SK-N-SH treated with all-trans-retinoic acid at 6 μM for 48 hours (cell line): ENCODE measurements at regions not wholly inside any gene's neighbourhood (a gene's known extent, or its start where the extent isn't known, plus 50 kb on each side); places are given as distances from the start of the nearest gene placed in this dataset.

Experiments used
- ATAC-seq: fragments of 200-7000 bp; cut with Tn5 transposase; 3 replicates; pipeline ENCODE4 v1.9.1; 2020; ENCODE audit warnings: mild to moderate bottlenecking, moderate library complexity
- ARNTL ChIP-seq: fragments of 450-650 bp; formaldehyde crosslinking; IDR thresholded peaks from 2 replicates; pipeline ENCODE4 v1.5.0; 2020; ENCODE audit warnings: low read depth, mild to moderate bottlenecking, moderate library complexity, borderline replicate concordance
- BACH2 ChIP-seq: fragments of 250-450 bp; sonication (Bioruptor Pico); IDR thresholded peaks from 2 replicates; pipeline ENCODE4 v1.9.0; 2021; ENCODE audit warnings: mild to moderate bottlenecking, borderline replicate concordance
- CSDC2 ChIP-seq: fragments of 250-450 bp; sonication (Bioruptor Pico); IDR thresholded peaks from 2 replicates; pipeline ENCODE4 v1.5.0; 2020; ENCODE audit warnings: mild to moderate bottlenecking, moderate library complexity
- ESRRG ChIP-seq: fragments of 250-450 bp; sonication (Bioruptor Pico); IDR thresholded peaks from 2 replicates; pipeline ENCODE4 v1.6.1; 2021; ENCODE audit warnings: mild to moderate bottlenecking
- PATZ1 ChIP-seq: fragments of 250-450 bp; sonication (Bioruptor Pico); IDR thresholded peaks from 2 replicates; pipeline ENCODE4 v1.8.0; 2020; ENCODE audit warnings: mild to moderate bottlenecking, moderate library complexity, borderline replicate concordance
- PPARA ChIP-seq: fragments of 250-450 bp; sonication (Bioruptor Pico); IDR thresholded peaks from 2 replicates; pipeline ENCODE4 v1.5.0; 2020; ENCODE audit warnings: mild to moderate bottlenecking, borderline replicate concordance
- RARB ChIP-seq: fragments of 250-450 bp; sonication (Bioruptor Pico); IDR thresholded peaks from 2 replicates; pipeline ENCODE4 v1.8.0; 2021; ENCODE audit warnings: mild to moderate bottlenecking, moderate library complexity
- SNAI2 ChIP-seq: fragments of 250-450 bp; sonication (Bioruptor Pico); IDR thresholded peaks from 2 replicates; pipeline ENCODE4 v1.5.0; 2020; ENCODE audit warnings: mild to moderate bottlenecking, moderate library complexity
- TCF4 ChIP-seq: fragments of 250-450 bp; sonication (Bioruptor Pico); IDR thresholded peaks from 2 replicates; pipeline ENCODE4 v1.8.0; 2021; ENCODE audit warnings: mild to moderate bottlenecking, moderate library complexity, borderline replicate concordance
- TOX ChIP-seq: fragments of 250-450 bp; sonication (Bioruptor Pico); IDR thresholded peaks from 2 replicates; pipeline ENCODE4 v1.8.0; 2021; ENCODE audit warnings: mild to moderate bottlenecking, moderate library complexity, borderline replicate concordance
- TSHZ2 ChIP-seq: fragments of 250-450 bp; sonication (Bioruptor Pico); IDR thresholded peaks from 2 replicates; pipeline ENCODE4 v1.5.0; 2020; ENCODE audit warnings: mild to moderate bottlenecking, moderate library complexity
- ZC3H10 ChIP-seq: fragments of 250-450 bp; sonication (Bioruptor Pico); IDR thresholded peaks from 2 replicates; pipeline ENCODE4 v1.5.1; 2021; ENCODE audit warnings: mild to moderate bottlenecking, moderate library complexity
- ZFP3 ChIP-seq: fragments of 250-450 bp; sonication (Bioruptor Pico); IDR thresholded peaks from 2 replicates; pipeline ENCODE4 v1.5.0; 2020; ENCODE audit warnings: mild to moderate bottlenecking, moderate library complexity
- ZFP30 ChIP-seq: fragments of 450-650 bp; formaldehyde crosslinking; IDR thresholded peaks from 2 replicates; pipeline ENCODE4 v1.5.0; 2022; ENCODE audit warnings: mild to moderate bottlenecking, moderate library complexity
- ZNF565 ChIP-seq: fragments of 450-650 bp; formaldehyde crosslinking; conservative IDR thresholded peaks from 2 replicates; pipeline ENCODE4 v1.5.0; 2020; ENCODE audit warnings: low read depth, mild to moderate bottlenecking, moderate library complexity
- ZNF70 ChIP-seq: fragments of 450-650 bp; formaldehyde crosslinking; IDR thresholded peaks from 2 replicates; pipeline ENCODE4 v1.5.0; 2020; ENCODE audit warnings: mild to moderate bottlenecking, moderate library complexity
- ZNF8 ChIP-seq: fragments of 450-650 bp; formaldehyde crosslinking; IDR thresholded peaks from 2 replicates; pipeline ENCODE4 v1.5.0; 2020; ENCODE audit warnings: mild to moderate bottlenecking, moderate library complexity

- TF ChIP-seq TSHZ2 (CRISPR knock-in tag): no peak
Measured at GRCh38 chr9:29290516-29290915, 1717.2 kb upstream of the C9orf72 start (continued).

DNA sequence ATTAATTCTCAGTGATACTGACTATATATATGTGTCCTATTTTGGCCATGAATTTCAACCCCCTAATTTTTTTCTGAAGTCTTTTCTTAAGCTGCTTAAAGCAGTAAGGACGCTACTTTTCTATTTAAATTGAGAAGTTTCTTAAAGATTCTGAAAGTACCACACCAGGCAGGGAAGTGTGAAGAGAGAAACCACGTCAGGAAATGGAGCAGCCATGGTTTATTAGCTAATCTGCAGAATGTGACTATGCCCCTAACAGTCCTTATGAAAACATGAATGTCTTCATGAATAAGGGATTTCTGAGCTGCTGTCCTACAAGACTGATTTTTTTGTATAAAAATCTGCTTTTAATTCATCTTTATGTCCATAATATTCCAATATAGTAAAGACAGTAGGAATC lies 1724.3 kb upstream of the C9orf72 start:
- ATAC-seq: no peak
- TF ChIP-seq ZNF565 (CRISPR knock-in tag): no peak
- TF ChIP-seq TOX (CRISPR knock-in tag): no peak
- TF ChIP-seq ZFP30 (CRISPR knock-in tag): no peak
- no peak for TF ChIP-seq RARB (CRISPR knock-in tag)
- no peak for TF ChIP-seq PATZ1
- no peak for TF ChIP-seq BACH2 (CRISPR knock-in tag)
- no peak for TF ChIP-seq SNAI2 (CRISPR knock-in tag)
- no peak for TF ChIP-seq PPARA
- no peak for TF ChIP-seq ARNTL (CRISPR knock-in tag)
- no peak for TF ChIP-seq ZNF8 (CRISPR knock-in tag)
- no peak for TF ChIP-seq CSDC2 (CRISPR knock-in tag)
- TF ChIP-seq, all 23 proteins: peak for 0

GRCh38 chr9:29311221-29311620 lies 1737.9 kb upstream of the C9orf72 start:
- ATAC-seq: peak; percentile 69
- TF ChIP-seq ZFP30 (CRISPR knock-in tag): no peak
- no peak for TF ChIP-seq TSHZ2 (CRISPR knock-in tag)
- TF ChIP-seq ESRRG (CRISPR knock-in tag): no peak
- no peak for TF ChIP-seq BACH2 (CRISPR knock-in tag)
- TF ChIP-seq TCF4: no peak
- TF ChIP-seq CSDC2 (CRISPR knock-in tag): no peak
- TF ChIP-seq ZNF8 (CRISPR knock-in tag): no peak
- no peak for TF ChIP-seq ZNF70 (CRISPR knock-in tag)
- TF ChIP-seq ZFP3: no peak
- no peak for TF ChIP-seq ZC3H10 (CRISPR knock-in tag)
- no peak for TF ChIP-seq PPARA

- no peak for ATAC-seq
- TF ChIP-seq PATZ1: no peak
Measured at GRCh38 chr9:29312327-29312726, 1739.0 kb upstream of the C9orf72 start.
